GM21619 (cell line): ENCODE measurements at regions not wholly inside any gene's neighbourhood (a gene's known extent, or its start where the extent isn't known, plus 50 kb on each side); places are given as distances from the start of the nearest gene placed in this dataset.

Experiments
- ATAC-seq: cut with Tn5 transposase; IDR thresholded peaks from one replicate; pipeline ENCODE4 v1.9.1; 2021; ENCODE audit not compliant: unreplicated experiment

- no peak for ATAC-seq
These were observed 325.7 kb downstream of the TGFB2 start for GRCh38 chr1:218670875-218671274.

GRCh38 chr1:218671573-218671972 is 326.4 kb downstream of the TGFB2 start:
- ATAC-seq, result no peak

GRCh38 chr1:218673170-218673569 is 328.0 kb downstream of the TGFB2 start:
- ATAC-seq, result no peak

DNA sequence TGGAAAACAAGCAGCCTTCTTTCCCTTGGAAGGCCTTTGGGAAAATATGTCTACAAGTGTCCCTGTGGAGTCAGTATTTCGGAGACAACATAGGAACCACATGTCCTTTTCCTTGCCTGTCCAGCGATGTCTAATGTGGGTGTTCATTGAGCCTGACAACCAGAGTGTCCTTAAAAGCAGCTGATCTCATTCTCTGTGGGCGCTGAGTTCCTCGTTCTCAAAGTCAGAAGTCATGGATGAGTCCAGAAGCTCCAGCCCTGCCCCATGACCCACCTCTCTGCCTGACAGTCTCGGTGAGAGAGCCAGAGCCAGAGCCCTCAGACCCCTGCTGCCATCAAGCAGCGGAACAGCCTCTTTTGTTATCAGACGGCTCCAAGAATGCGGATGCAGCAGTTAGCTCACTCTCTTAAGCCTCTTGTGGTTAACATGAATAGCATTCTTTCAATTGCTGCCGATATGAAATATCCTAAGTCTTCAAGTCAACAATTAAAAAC is 329.2 kb downstream of the TGFB2 start:
- ATAC-seq, result no peak

- ATAC-seq, result no peak
These were observed 331.9 kb downstream of the TGFB2 start for GRCh38 chr1:218677026-218677425.

DNA sequence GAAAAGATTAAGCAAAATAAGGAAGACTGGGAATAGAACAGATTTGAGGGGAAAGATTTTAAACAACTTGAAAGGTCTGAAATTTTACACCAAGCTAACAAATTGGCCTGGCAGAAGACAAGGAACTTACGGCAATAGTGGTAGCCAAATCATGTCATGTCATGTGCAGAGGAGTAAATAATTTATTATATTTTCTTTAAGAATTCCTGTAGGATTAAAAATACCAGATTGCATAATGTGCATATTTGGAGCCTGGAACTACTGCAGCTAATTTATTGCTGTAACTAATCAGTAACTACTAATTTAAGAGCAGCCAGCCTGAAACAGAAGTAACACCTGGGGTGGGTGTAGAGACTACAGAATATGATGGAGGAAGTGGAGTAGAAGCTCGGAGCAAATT is 334.3 kb downstream of the TGFB2 start:
- no peak for ATAC-seq

DNA sequence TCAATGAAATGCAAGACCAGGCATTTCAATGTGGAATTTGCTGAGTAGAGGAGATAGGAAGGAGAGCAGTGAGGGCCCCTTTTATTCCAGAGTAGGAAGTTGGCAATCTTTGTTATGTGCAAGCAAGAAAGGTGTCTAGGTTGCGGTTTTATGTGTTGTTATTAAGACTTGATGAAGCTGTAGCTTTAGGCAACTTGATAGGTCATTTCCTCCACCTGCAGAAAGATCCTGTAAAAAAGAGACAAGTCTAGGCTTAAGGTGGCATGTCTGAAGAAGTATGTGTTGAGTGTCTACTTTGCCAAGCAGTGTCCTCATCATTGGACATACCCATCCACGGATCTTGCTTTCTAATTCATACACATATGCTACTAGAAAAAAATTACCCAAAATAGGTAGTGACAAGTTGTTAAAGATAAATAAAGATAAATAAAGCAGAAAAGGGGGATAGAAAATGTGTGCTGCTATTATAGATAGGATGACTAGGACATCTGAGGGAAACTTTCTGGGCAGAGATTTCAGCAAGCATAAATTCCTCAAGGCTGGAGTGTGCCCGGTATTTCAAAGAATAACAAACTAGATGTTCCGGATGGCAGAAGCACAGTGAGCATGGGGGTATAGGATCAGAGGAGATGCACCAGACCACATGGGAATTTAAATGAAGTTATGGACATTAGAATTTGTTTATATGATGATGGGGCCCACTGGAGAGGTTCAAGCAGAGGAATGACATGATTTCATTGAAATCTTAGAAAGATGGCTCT is 335.0 kb downstream of the TGFB2 start:
- ATAC-seq, result no peak

DNA sequence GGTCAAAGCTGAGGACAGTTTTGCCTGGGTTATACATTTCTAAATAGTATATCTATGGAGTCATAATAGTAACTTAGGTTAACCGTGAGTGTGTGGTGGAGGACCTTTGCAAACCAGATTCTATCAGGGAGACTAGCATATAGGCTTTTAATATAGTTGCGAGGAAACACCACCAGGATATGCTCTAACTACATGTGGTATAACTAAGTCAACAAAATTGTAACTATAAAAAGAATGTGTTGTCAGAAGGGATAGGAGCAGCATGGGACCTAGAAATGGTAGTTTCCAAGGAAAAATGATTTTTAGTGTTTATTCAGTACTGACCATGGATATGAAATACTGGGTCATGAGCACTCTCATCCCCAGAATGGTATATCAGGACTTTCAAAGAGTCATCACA is 338.1 kb downstream of the TGFB2 start:
- ATAC-seq, result no peak

DNA sequence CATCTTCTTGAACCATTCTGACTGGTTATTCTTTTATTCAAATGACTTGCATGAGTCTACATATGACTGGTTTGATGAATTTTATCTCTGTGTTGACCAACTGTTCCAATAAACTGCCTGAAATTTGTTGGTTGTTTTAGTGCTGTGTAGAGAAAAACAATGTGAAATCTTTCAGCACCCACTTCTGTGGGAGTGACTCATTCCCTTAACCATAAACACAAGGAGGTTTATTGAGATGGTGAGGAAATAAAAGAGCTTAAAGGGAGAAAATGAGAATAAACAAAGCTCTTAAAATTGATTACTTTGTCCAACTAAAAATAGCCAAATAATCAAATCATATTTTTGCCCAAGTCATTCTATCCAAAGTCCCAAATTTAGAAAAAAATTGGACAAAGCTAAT is 341.1 kb downstream of the TGFB2 start:
- no peak for ATAC-seq

GRCh38 chr1:218686761-218687160 is 341.6 kb downstream of the TGFB2 start:
- no peak for ATAC-seq

- ATAC-seq, result no peak
These were observed 347.7 kb downstream of the TGFB2 start for GRCh38 chr1:218692808-218693207.

GRCh38 chr1:218693599-218693998 is 348.5 kb downstream of the TGFB2 start:
- no peak for ATAC-seq

- ATAC-seq, result no peak
These were observed 348.9 kb downstream of the TGFB2 start for GRCh38 chr1:218694085-218694484.

- ATAC-seq, result no peak
These were observed 349.5 kb downstream of the TGFB2 start for GRCh38 chr1:218694636-218695035.

- ATAC-seq, result no peak
These were observed 350.4 kb downstream of the TGFB2 start for GRCh38 chr1:218695525-218695924.

DNA sequence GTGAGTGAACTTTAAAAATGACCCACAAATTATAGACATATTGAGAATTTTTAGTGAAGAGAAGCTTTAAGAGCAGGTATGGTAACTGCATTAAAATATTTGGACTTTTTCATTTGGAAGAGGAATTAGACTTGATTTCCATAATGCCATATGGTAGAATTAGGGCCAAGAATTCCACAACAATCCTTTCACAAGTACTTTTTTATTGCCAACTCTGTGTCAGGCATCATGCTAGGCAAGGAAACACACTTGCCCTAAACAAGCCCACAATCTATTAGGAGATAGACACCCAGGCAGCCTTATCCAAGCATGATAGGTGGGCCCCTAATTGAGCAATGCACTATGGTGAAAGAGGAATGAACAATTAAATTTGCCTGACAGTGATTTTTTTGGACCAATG is 353.0 kb downstream of the TGFB2 start:
- ATAC-seq, result no peak

GRCh38 chr1:218699421-218699820 is 354.3 kb downstream of the TGFB2 start:
- ATAC-seq, result no peak

DNA sequence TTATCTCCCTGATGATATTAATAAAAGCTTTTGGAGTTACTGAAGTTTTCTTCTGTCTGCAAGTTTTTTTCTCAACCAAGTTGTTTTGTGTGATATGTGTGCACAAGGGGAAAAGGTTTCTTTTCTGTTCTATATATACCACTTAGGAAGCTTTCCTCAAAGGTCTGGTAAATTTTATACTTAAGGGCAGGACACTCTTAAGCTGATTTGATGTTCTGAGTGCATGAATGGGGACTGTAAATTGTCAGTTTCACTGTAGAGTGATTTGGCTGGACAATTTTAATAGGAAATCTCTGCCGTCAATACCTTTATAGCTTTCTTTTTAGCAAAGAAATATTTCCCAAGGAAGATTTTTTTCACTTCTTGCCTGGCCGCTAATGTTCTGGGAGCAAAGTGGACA is 354.7 kb downstream of the TGFB2 start:
- no peak for ATAC-seq

GRCh38 chr1:218700666-218701065 is 355.5 kb downstream of the TGFB2 start:
- no peak for ATAC-seq

GRCh38 chr1:218701131-218701530 is 356.0 kb downstream of the TGFB2 start:
- ATAC-seq, result no peak

DNA sequence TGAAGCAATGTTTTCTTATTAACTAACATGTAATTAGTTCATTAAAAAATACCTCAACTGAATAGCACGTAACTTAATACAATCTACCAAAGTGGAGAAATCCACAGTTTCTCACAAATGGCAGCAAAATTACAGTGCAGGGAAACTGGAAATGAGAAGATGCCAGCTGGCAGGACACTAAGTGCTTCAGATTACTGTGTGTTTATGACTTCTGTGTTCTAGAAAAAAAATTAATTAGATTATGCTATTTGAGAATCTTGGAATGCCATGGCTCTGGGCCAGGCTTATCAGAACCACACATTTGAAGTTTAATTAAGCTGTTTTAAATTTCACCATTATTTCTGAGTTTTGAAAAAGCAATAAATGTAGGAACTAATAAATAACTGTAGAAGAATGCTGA is 357.6 kb downstream of the TGFB2 start:
- ATAC-seq, result no peak

- no peak for ATAC-seq
These were observed 358.7 kb downstream of the TGFB2 start for GRCh38 chr1:218703836-218704235.

DNA sequence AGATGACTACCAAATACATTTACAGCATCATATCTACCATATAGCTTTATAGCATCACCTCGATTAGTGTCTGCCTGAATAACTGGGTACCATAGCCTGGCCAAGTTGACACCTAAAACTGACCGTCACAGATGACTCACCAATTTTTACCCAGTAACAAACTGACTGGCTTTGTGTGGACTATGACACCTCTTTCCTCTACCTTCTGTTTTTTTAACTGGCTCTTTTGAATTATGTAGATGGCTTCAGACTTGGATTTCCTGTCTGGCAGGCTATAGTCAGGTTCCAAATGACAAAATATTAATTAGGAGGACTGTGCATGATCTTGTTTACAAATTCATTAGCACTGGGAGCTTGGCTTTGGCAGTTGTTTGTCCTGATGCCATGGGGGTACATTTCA is 360.3 kb downstream of the TGFB2 start:
- no peak for ATAC-seq
